IMR-90 (cell line): ENCODE measurements at regions not wholly inside any gene's neighbourhood (a gene's known extent, or its start where the extent isn't known, plus 50 kb on each side); places are given as distances from the start of the nearest gene placed in this dataset.

ENCODE experiments used
- CTCF ChIP-seq: conservative IDR thresholded peaks from 2 replicates; pipeline ENCODE4 v1.5.1; 2012; ENCODE audit warnings: mild to moderate bottlenecking, low read depth, low read length, improper control_type of control experiment
- POLR2A ChIP-seq: IDR thresholded peaks from 2 replicates; pipeline ENCODE4 v1.6.1; 2012; ENCODE audit warnings: mild to moderate bottlenecking, low read depth, low read length

- TF ChIP-seq POLR2A (no peak), CTCF (no peak)
Measured at GRCh38 chr1:189432753-189433152, 1044.9 kb downstream of the BRINP3 start.
